ENCODE measurements at regions not wholly inside any gene's neighbourhood (a gene's known extent, or its start where the extent isn't known, plus 50 kb on each side); places are given as distances from the start of the nearest gene placed in this dataset.

GRCh38 chr6:11343963-11344723 lies 111.7 kb upstream of the NEDD9 start:
- no peaks in the 10 kb centered on the region for H3K4me1 ChIP-seq
- no peak for DNase-seq (ENCODE audit: low spot score)
- no peak overlapping the region for H3K27ac ChIP-seq
- no peaks in the 10 kb centered on the region for H3K27me3 ChIP-seq
- peaks cover 0 to 16% of the 10 kb centered on the region in 2 donors for H3K9me3 ChIP-seq
- no peaks in the 10 kb centered on the region for H3K36me3 ChIP-seq
- H3K4me3 ChIP-seq, result no peak overlapping the region
- TF ChIP-seq CTCF (IDR thresholded peaks at IDR 0.05), result no peak

DNA sequence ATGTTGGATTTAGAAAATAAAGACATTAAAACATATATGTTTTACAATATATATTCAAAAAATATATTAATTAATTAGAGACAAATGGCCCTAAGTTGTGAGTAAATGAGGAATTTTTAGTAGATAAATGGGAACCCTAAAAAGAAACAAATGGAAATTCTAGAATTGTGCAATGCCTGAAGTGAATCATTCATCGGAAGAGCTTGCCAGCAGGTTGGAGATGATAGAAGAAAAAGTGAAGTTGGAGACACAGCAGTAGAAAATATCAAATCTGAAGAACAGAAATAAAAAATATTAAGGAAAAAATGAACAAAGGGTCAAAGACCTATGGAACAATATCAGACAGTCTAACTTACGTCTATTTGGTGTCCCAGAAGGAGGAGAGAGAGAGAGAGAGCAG lies 109.4 kb upstream of the NEDD9 start:
- H3K27me3 ChIP-seq, result no peaks in the 10 kb centered on the region
- H3K4me1 ChIP-seq, result no peaks in the 10 kb centered on the region
- H3K27ac ChIP-seq, result peak overlapping the region in 1 of 2 donors; percentile 1
- H3K9me3 ChIP-seq, result peaks cover 0 to 16% of the 10 kb centered on the region in 2 donors
- no peaks in the 10 kb centered on the region for H3K36me3 ChIP-seq
- no peak for TF ChIP-seq CTCF (IDR thresholded peaks at IDR 0.05)
- DNase-seq (ENCODE audit: low spot score), result no peak
- H3K4me3 ChIP-seq, result no peak overlapping the region

DNA sequence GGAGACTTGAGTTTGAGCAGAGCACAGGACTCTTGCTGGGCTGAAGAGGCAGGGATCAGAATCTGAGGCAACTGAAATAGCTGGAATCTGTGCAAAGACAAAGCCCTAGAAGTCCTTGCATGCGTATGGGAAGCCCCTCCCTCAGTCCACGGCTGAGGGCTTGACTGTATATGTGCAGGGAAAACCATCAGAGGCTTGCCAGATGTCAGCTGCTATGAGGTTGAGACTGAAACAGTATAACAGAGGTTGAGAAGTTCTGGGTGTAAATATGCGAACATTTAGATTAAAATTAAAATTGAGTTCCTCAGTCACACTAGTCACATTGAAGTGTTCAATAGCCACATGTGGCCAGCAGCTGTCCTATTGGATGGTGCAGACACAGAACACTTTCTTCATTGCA lies 108.8 kb upstream of the NEDD9 start:
- Histone ChIP-seq H3K27me3 (no peaks in the 10 kb centered on the region), H3K9me3 (peaks cover 0 to 16% of the 10 kb centered on the region in 2 donors), H3K4me1 (no peaks in the 10 kb centered on the region), H3K36me3 (no peaks in the 10 kb centered on the region), H3K27ac (no peak overlapping the region), H3K4me3 (no peak overlapping the region)
- no peak for TF ChIP-seq CTCF (IDR thresholded peaks at IDR 0.05)
- DNase-seq (ENCODE audit: low spot score), result no peak

DNA sequence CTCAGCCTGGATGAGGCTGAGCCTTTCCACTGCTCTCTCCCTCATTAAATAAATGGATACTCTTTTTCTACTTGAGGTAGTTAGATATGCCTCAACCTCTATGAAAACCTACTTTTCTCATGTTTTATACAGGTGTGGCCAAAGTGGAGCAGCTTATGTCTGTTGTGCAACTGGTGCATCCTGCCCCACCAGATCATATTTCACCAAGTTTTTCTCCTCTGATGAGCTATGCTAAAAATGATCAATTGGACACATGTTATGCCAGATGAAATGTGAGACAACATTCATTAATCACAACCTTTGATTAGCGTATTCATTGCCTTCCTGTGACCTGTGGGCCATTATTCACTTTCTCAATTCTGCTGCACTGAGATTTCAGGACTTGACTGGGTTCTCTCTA lies 106.9 kb upstream of the NEDD9 start:
- no peaks in the 10 kb centered on the region for H3K27me3 ChIP-seq
- H3K36me3 ChIP-seq, result no peaks in the 10 kb centered on the region
- no peak overlapping the region for H3K27ac ChIP-seq
- H3K9me3 ChIP-seq, result peaks cover 0 to 16% of the 10 kb centered on the region in 2 donors
- DNase-seq (ENCODE audit: low spot score), result no peak
- H3K4me1 ChIP-seq, result no peaks in the 10 kb centered on the region
- no peak for TF ChIP-seq CTCF (IDR thresholded peaks at IDR 0.05)
- no peak overlapping the region for H3K4me3 ChIP-seq

DNA sequence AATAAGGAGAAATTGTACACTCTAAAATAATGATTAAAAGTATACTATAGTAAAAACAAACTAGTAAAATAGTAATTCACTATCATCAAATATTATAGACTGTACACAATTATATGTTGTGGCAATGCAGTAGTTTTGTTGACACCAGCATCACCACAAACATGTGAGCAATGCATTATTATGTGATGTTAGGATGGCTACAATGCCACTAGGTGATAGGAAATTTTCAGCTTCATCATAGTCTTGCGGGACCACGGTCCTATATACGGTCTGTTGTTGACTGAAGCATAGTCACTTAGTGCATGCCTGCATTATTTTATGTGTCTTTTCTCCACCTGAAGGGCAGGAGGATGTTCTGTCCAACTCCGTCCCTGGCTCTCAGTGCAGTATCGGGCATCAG lies 104.8 kb upstream of the NEDD9 start:
- Histone ChIP-seq H3K27ac (no peak overlapping the region), H3K36me3 (no peaks in the 10 kb centered on the region), H3K9me3 (peaks cover 0 to 16% of the 10 kb centered on the region in 2 donors), H3K4me3 (no peak overlapping the region), H3K4me1 (no peaks in the 10 kb centered on the region), H3K27me3 (no peaks in the 10 kb centered on the region)
- TF ChIP-seq CTCF (IDR thresholded peaks at IDR 0.05), result no peak
- DNase-seq (ENCODE audit: low spot score), result no peak

- no peaks in the 10 kb centered on the region for H3K36me3 ChIP-seq
- no peak overlapping the region for H3K27ac ChIP-seq
- DNase-seq (ENCODE audit: low spot score), result no peak
- peaks cover 0 to 3% of the 10 kb centered on the region in 2 donors for H3K9me3 ChIP-seq
- no peaks in the 10 kb centered on the region for H3K27me3 ChIP-seq
- H3K4me3 ChIP-seq, result no peak overlapping the region
- no peak for TF ChIP-seq CTCF (IDR thresholded peaks at IDR 0.05)
- H3K4me1 ChIP-seq, result no peaks in the 10 kb centered on the region
These were observed 103.4 kb upstream of the NEDD9 start for GRCh38 chr6:11335826-11336225.

Data from right atrium auricular region (tissue), 2 donors.